Thyroid gland (tissue), 4 donors: ENCODE measurements at regions not wholly inside any gene's neighbourhood (a gene's known extent, or its start where the extent isn't known, plus 50 kb on each side); places are given as distances from the start of the nearest gene placed in this dataset.

ENCODE experiments used
- CTCF ChIP-seq, 6 experiments: fragments of 200-600 bp in 3 of 6; fragments of 450-650 bp in 3 of 6; sonication (generic) in 3 of 6; IDR thresholded peaks; one replicate each; pipeline ENCODE4 v1.5.1; 2016 to 2019; ENCODE audit warnings: antibody characterized with exemption in 6 of 6, mild to moderate bottlenecking in 2 of 6, inconsistent platforms in 1 of 6, moderate library complexity in 1 of 6
- POLR2A ChIP-seq, 2 donors: fragments of 450-650 bp; IDR thresholded peaks; one replicate each; pipeline ENCODE4 v1.6.1; 2017; ENCODE audit warnings: antibody characterized with exemption in 2 of 2, mild to moderate bottlenecking in 2 of 2, moderate library complexity in 1 of 2

DNA sequence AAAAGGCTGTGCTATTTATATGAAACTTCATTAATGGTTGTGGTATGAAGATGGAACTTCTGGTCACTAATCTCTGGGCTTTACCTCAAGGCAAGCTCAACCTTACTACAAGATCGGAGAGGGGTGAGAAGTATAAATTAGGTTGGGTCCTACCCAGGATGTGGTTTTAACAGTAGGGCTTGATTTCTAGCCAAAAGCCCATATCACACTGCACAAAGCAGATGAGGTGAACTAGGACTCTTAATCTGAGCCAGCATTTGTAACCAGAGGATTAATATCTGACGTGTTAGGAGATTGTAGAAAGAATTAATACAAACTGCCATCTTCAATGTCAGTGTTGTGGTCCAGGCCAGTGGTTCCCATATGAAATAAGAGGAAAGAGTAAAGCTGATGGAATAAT, 86.4 kb upstream of the RGPD4 start:
- TF ChIP-seq CTCF (IDR thresholded peaks at IDR 0.05) (no peak), POLR2A (IDR thresholded peaks at IDR 0.05) (no peak)
